Astrocyte of the spinal cord (primary cell): ENCODE measurements at regions not wholly inside any gene's neighbourhood (a gene's known extent, or its start where the extent isn't known, plus 50 kb on each side); places are given as distances from the start of the nearest gene placed in this dataset.
A peak's percentile ranks its signal among the peaks of the same experiment; 100 is the strongest.

Experiments
- DNase-seq: peaks from one replicate; pipeline ENCODE4 v3.0.0; 2011; ENCODE audit warnings: low read depth, low spot score
- H3K4me3 ChIP-seq: 2 replicates; pipeline ENCODE4 v1.5.1; 2011; ENCODE audit warnings: low read depth, mild to moderate bottlenecking, low read length, moderate library complexity
- CTCF ChIP-seq: IDR thresholded peaks from 2 replicates; pipeline ENCODE4 v1.5.1; 2012; ENCODE audit warnings: low read depth, mild to moderate bottlenecking, low read length, inconsistent platforms
- in situ Hi-C: cut with HindIII; loops from 2 replicates; pipeline ENCODE4 v1.10.0; 2017; ENCODE audit warnings: low sequenced_read_pairs

GRCh38 chr2:150387586-150388288 is 99.7 kb downstream of the RND3 start:
- TF ChIP-seq CTCF = no peak
- H3K4me3 ChIP-seq = no peak overlapping the region
- DNase-seq = no peak
- in situ Hi-C loops = no loop called here

- TF ChIP-seq CTCF = no peak
- in situ Hi-C loops = no loop called here
- no peak overlapping the region for H3K4me3 ChIP-seq
Observed at GRCh38 chr2:150385211-150385610, 102.3 kb downstream of the RND3 start.

GRCh38 chr2:150383587-150383986 is 103.9 kb downstream of the RND3 start:
- in situ Hi-C loops = no loop called here
- H3K4me3 ChIP-seq = no peak overlapping the region
- no peak for TF ChIP-seq CTCF
- DNase-seq = no peak

More at GRCh38 chr2:150385211-150385610, 102.3 kb downstream of the RND3 start:
- no peak for DNase-seq

- TF ChIP-seq CTCF = no peak
- in situ Hi-C loops = no loop called here
- H3K4me3 ChIP-seq = no peak overlapping the region
- DNase-seq = no peak
Observed at GRCh38 chr2:150379166-150379565, 108.3 kb downstream of the RND3 start.

GRCh38 chr2:150378686-150379085 is 108.8 kb downstream of the RND3 start:
- in situ Hi-C loops = no loop called here
- DNase-seq = no peak
- H3K4me3 ChIP-seq = no peak overlapping the region
- TF ChIP-seq CTCF = no peak

GRCh38 chr2:150376553-150377335 is 110.7 kb downstream of the RND3 start:
- in situ Hi-C loops = no loop called here
- TF ChIP-seq CTCF = no peak
- H3K4me3 ChIP-seq = no peak overlapping the region
- peak; percentile 50 for DNase-seq
